Activated CD4-positive, alpha-beta memory T cell treated with anti-CD3 and anti-CD28 coated beads for 36 hours (primary cell): ENCODE measurements at regions not wholly inside any gene's neighbourhood (a gene's known extent, or its start where the extent isn't known, plus 50 kb on each side); places are given as distances from the start of the nearest gene placed in this dataset.

ENCODE experiments used
- CTCF ChIA-PET: fragments of 350-600 bp; sonication (Branson Sonifier 250); formaldehyde crosslinking; loops from one replicate; lab custom pipeline; 2021; ENCODE audit warnings: antibody characterized with exemption, inconsistent platforms; lab: Charles Lee
- POLR2A ChIA-PET: fragments of 350-600 bp; sonication (Branson Sonifier 250); formaldehyde crosslinking; loops from one replicate; lab custom pipeline; 2021; ENCODE audit warnings: antibody characterized with exemption; lab: Charles Lee
- DNase-seq: peaks from one replicate; pipeline ENCODE4 v3.0.0-alpha.2; 2020
- H3K27ac Mint-ChIP-seq: one replicate; pipeline ENCODE4 v1.8.0; 2021; ENCODE audit warnings: mixed read lengths
- H3K27me3 Mint-ChIP-seq: one replicate; pipeline ENCODE4 v1.8.0; 2021; ENCODE audit warnings: mixed read lengths
- H3K36me3 Mint-ChIP-seq: one replicate; pipeline ENCODE4 v1.8.0; 2021; ENCODE audit warnings: mixed read lengths
- H3K4me1 Mint-ChIP-seq: one replicate; pipeline ENCODE4 v1.8.0; 2021; ENCODE audit warnings: low read depth, mixed read lengths
- H3K4me3 Mint-ChIP-seq: one replicate; pipeline ENCODE4 v1.8.0; 2021; ENCODE audit warnings: mild to moderate bottlenecking, mixed read lengths
- H3K9me3 Mint-ChIP-seq: one replicate; pipeline ENCODE4 v1.8.0; 2021; ENCODE audit warnings: mixed read lengths
- intact Hi-C: fragments of 100-400 bp; cut with micrococcal nuclease; formaldehyde crosslinking; loops from one replicate; pipeline ENCODE4 v1.15.1; 2023

DNA sequence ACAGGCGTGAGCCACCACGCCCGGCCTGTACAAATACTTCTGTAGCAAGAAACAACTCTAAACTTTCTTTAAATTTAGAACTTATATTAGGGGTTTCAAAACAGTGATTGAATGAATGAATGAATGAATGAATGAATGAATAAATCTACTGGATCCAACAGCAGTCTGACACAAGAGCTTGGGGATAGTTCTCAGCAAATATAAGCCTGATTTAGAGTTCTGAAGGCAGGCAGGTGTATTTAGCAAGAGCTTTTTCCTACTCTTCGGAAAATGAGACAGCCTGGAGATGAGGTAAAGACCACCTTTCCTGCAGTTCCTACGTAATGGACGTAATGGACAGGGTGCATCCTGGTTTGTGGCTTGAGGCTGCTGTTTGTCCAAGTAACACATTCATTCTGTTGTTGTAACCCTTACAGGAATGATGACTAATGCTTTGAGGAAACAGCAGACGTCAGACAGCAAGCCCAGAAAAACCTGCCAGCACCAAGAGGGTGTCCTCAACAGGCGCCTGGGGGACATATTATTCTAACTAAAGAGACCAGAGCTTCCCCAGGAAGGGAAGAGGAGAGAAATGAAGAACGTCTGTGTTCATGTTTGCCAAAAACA is 277.4 kb upstream of the SOX5 start:
- H3K9me3 Mint-ChIP-seq, result no peaks in the 10 kb centered on the region
- POLR2A ChIA-PET, result no interaction called here
- intact Hi-C loops, result no loop called here
- H3K36me3 Mint-ChIP-seq, result no peaks in the 10 kb centered on the region
- no peak overlapping the region for H3K4me3 Mint-ChIP-seq
- no peak for DNase-seq
- H3K4me1 Mint-ChIP-seq, result no peaks in the 10 kb centered on the region
- no peaks in the 10 kb centered on the region for H3K27me3 Mint-ChIP-seq
- CTCF ChIA-PET, result no interaction called here
- H3K27ac Mint-ChIP-seq, result no peak overlapping the region

DNA sequence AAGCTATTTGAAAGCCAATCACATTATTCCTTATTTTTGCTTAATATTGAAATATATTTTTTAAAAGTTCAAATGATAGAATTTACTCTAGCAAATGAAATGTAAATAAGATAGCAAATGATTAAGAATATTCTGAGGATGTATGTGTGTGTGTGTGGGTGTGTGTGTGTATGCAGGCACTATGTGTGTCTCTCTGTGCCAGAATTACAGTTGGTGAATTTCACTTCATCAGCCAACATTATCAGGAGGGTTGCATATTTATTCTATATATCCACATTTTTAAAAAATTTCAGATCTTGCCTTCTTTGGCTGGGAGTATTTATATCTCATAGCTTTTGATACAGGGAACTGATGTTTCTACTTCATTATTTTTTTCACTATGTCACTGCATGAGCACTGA is 274.9 kb upstream of the SOX5 start:
- intact Hi-C loops, result no loop called here
- no peak overlapping the region for H3K4me3 Mint-ChIP-seq
- CTCF ChIA-PET, result no interaction called here
- no peaks in the 10 kb centered on the region for H3K36me3 Mint-ChIP-seq
- H3K27ac Mint-ChIP-seq, result no peak overlapping the region
- no peaks in the 10 kb centered on the region for H3K9me3 Mint-ChIP-seq
- H3K27me3 Mint-ChIP-seq, result no peaks in the 10 kb centered on the region
- POLR2A ChIA-PET, result no interaction called here
- H3K4me1 Mint-ChIP-seq, result no peaks in the 10 kb centered on the region
- DNase-seq, result no peak

DNA sequence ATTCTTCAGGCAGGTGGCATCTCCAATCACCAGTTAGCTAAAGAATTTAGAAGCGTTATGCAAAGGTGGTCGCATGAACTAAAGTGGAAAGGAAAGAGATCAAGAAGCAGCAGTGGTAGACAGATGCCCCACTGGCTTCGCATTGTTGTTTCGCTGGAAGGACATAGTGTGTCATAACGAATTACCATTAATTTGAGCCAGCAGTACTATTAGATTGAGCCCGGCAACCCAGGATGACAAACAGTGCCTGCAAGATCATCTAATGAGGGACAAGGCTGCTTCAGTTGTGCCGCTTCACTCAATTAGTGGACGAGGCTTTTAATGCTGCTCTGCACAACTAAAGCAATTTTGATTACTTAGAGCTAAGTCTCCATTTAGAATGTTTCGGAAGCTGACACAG is 274.5 kb upstream of the SOX5 start:
- Mint-ChIP-seq H3K27me3 (no peaks in the 10 kb centered on the region), H3K9me3 (no peaks in the 10 kb centered on the region), H3K4me3 (no peak overlapping the region), H3K4me1 (no peaks in the 10 kb centered on the region), H3K36me3 (no peaks in the 10 kb centered on the region), H3K27ac (no peak overlapping the region)
- intact Hi-C loops, result no loop called here
- POLR2A ChIA-PET, result no interaction called here
- no peak for DNase-seq
- CTCF ChIA-PET, result no interaction called here

DNA sequence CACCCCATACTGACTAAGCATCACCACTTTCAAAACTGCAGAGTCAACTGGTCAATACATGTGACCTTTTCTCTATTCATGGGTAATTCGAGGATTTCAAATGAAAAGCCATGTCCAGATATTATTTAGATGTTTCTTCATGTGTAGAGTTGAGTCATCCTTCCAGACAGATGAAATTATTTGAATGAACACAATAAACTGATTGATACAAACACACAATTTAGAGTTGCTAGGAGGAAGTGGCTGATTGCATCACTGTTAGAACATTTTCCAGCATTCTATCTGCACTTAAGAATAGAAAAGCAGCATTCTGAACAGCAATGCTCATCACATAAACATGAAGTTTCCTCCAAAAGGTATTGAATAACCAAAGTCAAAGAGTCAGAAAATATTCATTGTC is 273.5 kb upstream of the SOX5 start:
- CTCF ChIA-PET, result no interaction called here
- no peaks in the 10 kb centered on the region for H3K9me3 Mint-ChIP-seq
- intact Hi-C loops, result no loop called here
- no peaks in the 10 kb centered on the region for H3K4me1 Mint-ChIP-seq
- no peak overlapping the region for H3K4me3 Mint-ChIP-seq
- POLR2A ChIA-PET, result no interaction called here
- no peaks in the 10 kb centered on the region for H3K36me3 Mint-ChIP-seq
- H3K27ac Mint-ChIP-seq, result no peak overlapping the region
- no peaks in the 10 kb centered on the region for H3K27me3 Mint-ChIP-seq
- DNase-seq, result no peak

DNA sequence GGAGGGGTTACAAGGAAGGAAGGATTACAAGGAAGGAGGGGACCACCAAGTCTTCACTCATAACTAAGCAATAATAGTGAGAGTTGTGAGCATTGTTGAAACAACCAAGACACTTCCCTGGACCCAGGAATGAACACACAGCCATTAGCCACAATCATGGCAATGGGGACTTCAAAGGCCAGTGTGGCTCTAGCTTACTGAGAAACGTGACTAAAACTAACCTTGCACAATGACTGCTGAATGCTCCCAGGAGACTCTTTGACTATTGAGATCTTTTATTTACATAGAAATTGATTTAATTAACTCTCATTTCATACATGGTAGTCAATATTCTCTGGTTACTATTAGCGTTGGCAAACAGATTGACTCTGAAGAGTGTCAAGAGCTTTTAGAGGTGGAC is 263.0 kb upstream of the SOX5 start:
- no peaks in the 10 kb centered on the region for H3K36me3 Mint-ChIP-seq
- intact Hi-C loops, result no loop called here
- ChIA-PET POLR2A (no interaction called here), CTCF (no interaction called here)
- H3K27me3 Mint-ChIP-seq, result no peaks in the 10 kb centered on the region
- no peak for DNase-seq
- no peak overlapping the region for H3K4me3 Mint-ChIP-seq
- no peaks in the 10 kb centered on the region for H3K9me3 Mint-ChIP-seq
- H3K4me1 Mint-ChIP-seq, result no peaks in the 10 kb centered on the region
- H3K27ac Mint-ChIP-seq, result no peak overlapping the region

DNA sequence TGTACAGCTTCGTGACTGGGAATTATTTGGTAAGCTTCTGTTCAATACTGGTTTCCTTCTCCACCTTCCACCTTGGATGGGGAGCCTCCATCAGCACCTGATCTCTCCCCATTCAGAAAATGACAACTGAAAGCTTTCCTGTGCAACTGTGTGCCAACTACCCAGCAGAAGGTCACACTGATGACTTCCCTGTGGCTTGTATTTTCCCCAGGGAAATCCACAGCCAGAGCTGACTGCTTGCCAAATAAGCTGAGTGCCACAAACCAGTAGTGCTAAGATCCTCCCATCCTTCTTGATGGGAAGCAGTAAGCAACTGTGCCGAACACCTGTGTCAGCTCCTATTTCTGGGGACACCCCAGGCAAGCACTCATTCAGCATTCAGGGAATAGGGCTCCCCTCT is 257.2 kb upstream of the SOX5 start:
- DNase-seq, result no peak
- ChIA-PET CTCF (no interaction called here), POLR2A (no interaction called here)
- no peaks in the 10 kb centered on the region for H3K27me3 Mint-ChIP-seq
- H3K4me3 Mint-ChIP-seq, result no peak overlapping the region
- no peaks in the 10 kb centered on the region for H3K4me1 Mint-ChIP-seq
- intact Hi-C loops, result no loop called here
- no peaks in the 10 kb centered on the region for H3K9me3 Mint-ChIP-seq
- H3K36me3 Mint-ChIP-seq, result no peaks in the 10 kb centered on the region
- no peak overlapping the region for H3K27ac Mint-ChIP-seq

DNA sequence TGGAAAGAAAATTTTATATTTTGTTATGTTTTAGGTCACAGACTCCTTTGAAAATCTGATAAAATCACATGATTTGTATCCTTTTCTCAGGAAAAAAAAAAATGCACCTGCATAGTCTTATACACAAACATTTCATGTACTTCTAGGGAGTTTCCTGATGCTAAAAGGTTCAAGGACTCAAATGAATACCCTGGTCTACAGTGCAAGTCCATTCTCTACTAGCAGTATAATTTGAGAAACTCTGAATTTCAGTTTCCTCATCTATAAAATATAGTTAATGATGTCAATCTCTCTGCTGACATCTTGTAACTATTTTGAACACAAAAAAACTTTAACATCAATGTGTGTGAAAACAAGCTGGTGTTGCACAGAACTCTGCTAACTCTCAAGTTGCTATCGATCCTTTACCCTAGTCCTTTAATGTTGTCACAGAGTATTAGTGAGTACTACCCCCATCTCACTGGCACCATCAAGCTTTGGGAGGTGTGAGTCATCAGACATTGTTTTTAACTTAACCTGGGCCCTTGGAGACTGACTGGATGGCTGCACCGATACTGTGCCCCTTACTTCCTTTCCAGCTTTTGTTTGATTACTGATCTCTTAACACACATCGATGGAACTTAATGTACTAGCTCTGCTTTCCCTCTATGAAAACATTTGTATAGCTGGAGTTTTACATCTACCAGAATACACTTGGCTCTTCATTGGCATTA is 251.9 kb upstream of the SOX5 start:
- Mint-ChIP-seq H3K4me3 (no peak overlapping the region), H3K27me3 (no peaks in the 10 kb centered on the region), H3K27ac (no peak overlapping the region), H3K4me1 (no peaks in the 10 kb centered on the region), H3K9me3 (peaks cover 3% of the 10 kb centered on the region), H3K36me3 (no peaks in the 10 kb centered on the region)
- DNase-seq, result no peak
- ChIA-PET POLR2A (no interaction called here), CTCF (no interaction called here)
- intact Hi-C loops, result no loop called here

DNA sequence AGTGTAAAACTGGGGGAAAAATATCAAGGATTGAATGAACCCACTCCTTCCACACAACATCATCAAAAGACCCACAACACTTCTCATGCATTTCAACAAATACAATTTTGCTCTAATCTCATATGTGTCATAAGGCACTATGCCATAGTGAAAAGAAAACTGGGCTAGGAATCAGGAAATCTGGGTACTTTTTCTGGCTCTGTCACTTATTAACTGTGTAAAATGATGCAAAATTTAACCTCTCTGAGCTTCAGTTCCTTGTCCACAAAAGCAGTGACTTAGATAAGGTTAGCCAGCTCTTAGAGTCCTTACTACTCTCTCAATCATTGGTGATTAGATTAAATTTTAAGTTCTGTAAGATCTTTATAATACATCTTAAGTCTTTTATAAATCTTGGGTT is 250.5 kb upstream of the SOX5 start:
- Mint-ChIP-seq H3K4me1 (no peaks in the 10 kb centered on the region), H3K4me3 (no peak overlapping the region), H3K27ac (no peak overlapping the region), H3K9me3 (peaks cover 3% of the 10 kb centered on the region), H3K27me3 (no peaks in the 10 kb centered on the region), H3K36me3 (no peaks in the 10 kb centered on the region)
- POLR2A ChIA-PET, result interaction anchor here (0.6 kb wide), 1 partner anchor 484 kb away, joined by 6 read pairs; no protein-coding TSS in a partner anchor
- CTCF ChIA-PET, result no interaction called here
- intact Hi-C loops, result no loop called here
- no peak for DNase-seq

DNA sequence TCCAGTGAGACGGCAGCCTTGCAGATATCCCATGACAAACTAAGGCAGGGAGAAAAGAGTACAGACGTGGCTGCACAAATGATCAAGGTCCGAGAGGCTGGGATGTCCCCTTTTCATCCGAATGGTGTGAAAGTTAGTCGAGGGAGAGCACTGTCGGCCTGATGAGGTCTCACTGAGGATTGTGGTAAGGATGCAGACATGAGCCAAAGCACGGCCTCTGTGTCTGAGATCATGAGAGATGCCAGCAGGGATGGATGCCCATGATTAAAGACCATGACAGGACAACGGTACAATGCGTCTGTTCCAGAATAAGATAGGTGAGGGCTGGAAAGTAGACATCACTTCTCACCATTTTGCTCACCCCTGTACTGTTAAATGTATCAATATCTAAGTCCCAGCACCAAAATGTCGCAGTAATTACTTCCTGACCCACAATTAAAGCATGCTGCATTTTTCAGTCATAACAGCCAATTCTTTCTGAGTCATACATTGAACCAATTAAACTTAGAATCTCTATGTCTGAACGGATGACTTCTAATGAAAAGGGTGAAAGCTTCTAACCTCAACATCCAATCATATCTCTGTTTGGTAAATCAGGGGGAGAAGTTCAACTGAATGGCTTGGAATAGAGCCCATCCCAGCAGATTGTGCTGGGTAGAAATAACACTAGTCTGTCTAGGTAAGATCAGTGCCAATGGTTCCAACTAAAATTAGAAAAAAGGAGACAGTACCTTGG is 249.6 kb upstream of the SOX5 start:
- intact Hi-C loops, result no loop called here
- Mint-ChIP-seq H3K4me1 (no peaks in the 10 kb centered on the region), H3K27ac (no peak overlapping the region), H3K36me3 (no peaks in the 10 kb centered on the region), H3K27me3 (no peaks in the 10 kb centered on the region), H3K9me3 (peaks cover 3% of the 10 kb centered on the region), H3K4me3 (no peak overlapping the region)
- ChIA-PET CTCF (no interaction called here), POLR2A (no interaction called here)
- DNase-seq, result no peak

DNA sequence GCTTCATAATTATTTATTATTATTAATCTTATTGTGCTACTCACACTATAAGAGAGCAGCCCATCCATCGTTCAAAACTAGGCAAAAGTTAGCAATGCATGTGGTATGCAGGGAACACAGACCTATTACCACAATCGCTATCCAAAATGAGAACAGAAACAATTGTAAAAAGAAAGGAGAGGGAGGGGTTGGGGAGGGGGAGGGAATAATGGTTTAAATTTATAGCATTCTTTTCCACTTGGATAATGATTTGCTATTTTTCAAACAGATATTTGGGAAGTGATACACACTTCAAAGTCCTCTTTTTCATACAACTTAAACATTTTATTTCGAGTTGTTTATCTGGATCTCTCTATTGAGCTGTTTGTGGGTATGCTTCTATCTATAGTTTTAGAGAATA is 248.6 kb upstream of the SOX5 start:
- CTCF ChIA-PET, result no interaction called here
- Mint-ChIP-seq H3K4me1 (no peaks in the 10 kb centered on the region), H3K9me3 (peaks cover 3% of the 10 kb centered on the region), H3K27ac (no peak overlapping the region), H3K4me3 (no peak overlapping the region), H3K36me3 (no peaks in the 10 kb centered on the region), H3K27me3 (no peaks in the 10 kb centered on the region)
- DNase-seq, result no peak
- intact Hi-C loops, result no loop called here
- POLR2A ChIA-PET, result no interaction called here

DNA sequence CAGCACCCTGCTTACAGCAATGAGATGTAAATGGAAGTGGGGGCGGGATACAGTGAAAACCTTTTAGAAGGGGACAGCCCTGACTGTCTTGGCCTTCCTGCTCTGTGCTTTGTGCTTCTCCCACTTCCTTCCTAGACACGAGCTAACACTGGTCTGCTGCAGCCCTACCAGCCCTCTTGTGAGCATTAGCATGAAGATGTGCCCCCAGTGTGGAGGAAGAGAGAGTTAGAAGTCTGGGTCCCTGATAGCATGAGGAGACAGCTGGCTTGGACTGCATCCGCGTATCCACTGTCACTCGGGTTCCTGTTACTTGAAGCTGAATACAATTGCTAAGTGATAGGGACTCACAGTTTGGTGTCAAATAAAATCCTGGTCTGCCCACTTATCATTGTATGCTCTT is 248.1 kb upstream of the SOX5 start:
- ChIA-PET CTCF (no interaction called here), POLR2A (no interaction called here)
- intact Hi-C loops, result no loop called here
- no peaks in the 10 kb centered on the region for H3K36me3 Mint-ChIP-seq
- H3K9me3 Mint-ChIP-seq, result peaks cover 3% of the 10 kb centered on the region
- no peaks in the 10 kb centered on the region for H3K4me1 Mint-ChIP-seq
- DNase-seq, result no peak
- H3K4me3 Mint-ChIP-seq, result no peak overlapping the region
- H3K27ac Mint-ChIP-seq, result no peak overlapping the region
- H3K27me3 Mint-ChIP-seq, result no peaks in the 10 kb centered on the region

DNA sequence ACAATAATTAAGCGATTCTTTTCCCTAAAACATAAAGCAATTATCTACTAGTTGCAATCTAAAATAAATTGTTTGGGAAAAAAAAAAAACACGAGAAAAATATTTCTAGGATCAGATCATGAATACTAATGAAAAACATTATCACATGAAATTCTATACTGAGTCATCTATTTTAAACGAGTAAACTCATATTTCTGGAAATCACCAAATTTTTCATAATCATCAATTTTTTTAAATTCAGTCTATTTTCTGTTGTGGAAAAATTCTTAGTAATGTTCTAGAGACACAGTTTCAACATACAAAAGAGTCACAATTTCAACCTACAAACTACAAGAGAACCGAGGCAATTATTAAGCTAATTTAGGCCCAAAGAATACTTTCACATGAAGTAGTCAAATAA is 245.6 kb upstream of the SOX5 start:
- H3K4me3 Mint-ChIP-seq, result no peak overlapping the region
- intact Hi-C loops, result no loop called here
- no peak for DNase-seq
- CTCF ChIA-PET, result no interaction called here
- POLR2A ChIA-PET, result no interaction called here
- no peaks in the 10 kb centered on the region for H3K4me1 Mint-ChIP-seq
- H3K36me3 Mint-ChIP-seq, result no peaks in the 10 kb centered on the region
- H3K27me3 Mint-ChIP-seq, result no peaks in the 10 kb centered on the region
- H3K9me3 Mint-ChIP-seq, result peaks cover 3% of the 10 kb centered on the region
- H3K27ac Mint-ChIP-seq, result no peak overlapping the region

DNA sequence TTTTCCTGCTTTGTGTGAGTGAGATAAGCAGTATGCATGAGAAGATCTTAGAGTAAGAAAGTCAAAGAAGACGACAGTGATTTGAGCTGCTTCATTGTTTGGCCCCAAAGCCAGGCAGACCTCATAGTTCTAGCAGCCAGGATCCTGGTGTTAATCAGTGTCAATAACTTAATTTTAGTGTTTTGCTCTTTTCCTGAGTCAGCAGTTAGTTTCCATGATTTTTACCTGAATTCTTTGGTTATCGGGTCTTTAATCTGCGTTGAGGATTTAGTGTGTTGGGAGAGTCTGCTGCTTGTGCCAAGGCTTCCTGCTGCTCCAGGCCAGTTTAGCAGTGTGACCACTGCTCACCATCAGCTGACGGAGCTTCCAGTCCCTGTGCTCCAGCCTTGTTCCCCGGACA is 241.6 kb upstream of the SOX5 start:
- intact Hi-C loops, result no loop called here
- CTCF ChIA-PET, result no interaction called here
- Mint-ChIP-seq H3K27me3 (no peaks in the 10 kb centered on the region), H3K9me3 (no peaks in the 10 kb centered on the region), H3K4me3 (no peak overlapping the region), H3K27ac (no peak overlapping the region), H3K4me1 (no peaks in the 10 kb centered on the region), H3K36me3 (no peaks in the 10 kb centered on the region)
- POLR2A ChIA-PET, result no interaction called here
- no peak for DNase-seq
